ENCODE measurements at regions not wholly inside any gene's neighbourhood (a gene's known extent, or its start where the extent isn't known, plus 50 kb on each side); places are given as distances from the start of the nearest gene placed in this dataset.

GRCh38 chr4:137000432-137000831, 531.9 kb downstream of the PCDH18 start:
- TF ChIP-seq, protein P1, sequence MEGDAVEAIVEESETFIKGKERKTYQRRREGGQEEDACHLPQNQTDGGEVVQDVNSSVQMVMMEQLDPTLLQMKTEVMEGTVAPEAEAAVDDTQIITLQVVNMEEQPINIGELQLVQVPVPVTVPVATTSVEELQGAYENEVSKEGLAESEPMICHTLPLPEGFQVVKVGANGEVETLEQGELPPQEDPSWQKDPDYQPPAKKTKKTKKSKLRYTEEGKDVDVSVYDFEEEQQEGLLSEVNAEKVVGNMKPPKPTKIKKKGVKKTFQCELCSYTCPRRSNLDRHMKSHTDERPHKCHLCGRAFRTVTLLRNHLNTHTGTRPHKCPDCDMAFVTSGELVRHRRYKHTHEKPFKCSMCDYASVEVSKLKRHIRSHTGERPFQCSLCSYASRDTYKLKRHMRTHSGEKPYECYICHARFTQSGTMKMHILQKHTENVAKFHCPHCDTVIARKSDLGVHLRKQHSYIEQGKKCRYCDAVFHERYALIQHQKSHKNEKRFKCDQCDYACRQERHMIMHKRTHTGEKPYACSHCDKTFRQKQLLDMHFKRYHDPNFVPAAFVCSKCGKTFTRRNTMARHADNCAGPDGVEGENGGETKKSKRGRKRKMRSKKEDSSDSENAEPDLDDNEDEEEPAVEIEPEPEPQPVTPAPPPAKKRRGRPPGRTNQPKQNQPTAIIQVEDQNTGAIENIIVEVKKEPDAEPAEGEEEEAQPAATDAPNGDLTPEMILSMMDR (IDR thresholded peaks at IDR 0.05): no peak

DNA sequence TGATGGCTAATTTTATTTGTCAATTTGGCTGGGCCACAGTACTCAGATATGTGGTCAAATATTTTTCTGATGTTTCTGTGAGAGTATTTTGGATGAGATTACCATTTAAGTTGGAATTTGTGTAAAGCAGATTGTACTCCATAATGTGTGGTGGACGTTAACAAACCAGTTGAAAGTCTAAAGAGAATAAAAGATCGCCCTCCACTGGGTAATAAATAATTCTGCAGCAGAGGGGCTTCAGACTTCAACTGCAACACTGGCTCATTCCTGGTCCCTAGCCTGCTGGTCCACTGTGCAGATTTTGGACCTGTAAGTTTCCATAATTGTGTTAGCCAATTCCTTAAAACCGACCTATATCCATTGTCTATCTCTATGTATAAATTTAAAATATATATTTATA, 540.3 kb downstream of the PCDH18 start:
- TF ChIP-seq, protein P1 (IDR thresholded peaks at IDR 0.05): no peak

DNA sequence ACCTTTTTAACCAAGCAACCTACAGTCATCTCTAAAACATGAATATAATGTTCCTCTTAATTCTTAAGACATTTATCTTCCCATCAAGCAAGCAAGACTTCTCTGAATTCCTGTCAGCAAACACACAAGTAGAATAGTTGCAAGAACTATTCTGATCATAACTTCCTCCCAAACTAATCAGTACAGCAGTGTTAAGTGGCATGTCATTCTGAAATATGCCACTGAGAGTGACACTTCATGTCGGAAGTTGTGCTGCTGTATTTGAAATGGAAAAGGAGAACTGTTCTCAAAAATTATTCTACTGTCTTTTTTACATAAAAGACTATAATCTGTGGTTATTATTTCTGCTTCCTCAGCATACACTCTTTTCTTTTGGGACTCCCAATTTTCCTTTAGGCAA, 546.6 kb downstream of the PCDH18 start:
- TF ChIP-seq, protein P1 (IDR thresholded peaks at IDR 0.05): no peak

- TF ChIP-seq, protein P1 (IDR thresholded peaks at IDR 0.05): no peak
Observed at GRCh38 chr4:136967069-136967468, 565.2 kb downstream of the PCDH18 start.

- TF ChIP-seq, protein P1 (IDR thresholded peaks at IDR 0.05): no peak
Observed at GRCh38 chr4:136965478-136965877, 566.8 kb downstream of the PCDH18 start.

- TF ChIP-seq, protein P1 (IDR thresholded peaks at IDR 0.05): no peak
Observed at GRCh38 chr4:136962868-136963267, 569.4 kb downstream of the PCDH18 start.

GRCh38 chr4:136946307-136946907, 585.9 kb downstream of the PCDH18 start:
- TF ChIP-seq, protein P1 (IDR thresholded peaks at IDR 0.05): no peak

DNA sequence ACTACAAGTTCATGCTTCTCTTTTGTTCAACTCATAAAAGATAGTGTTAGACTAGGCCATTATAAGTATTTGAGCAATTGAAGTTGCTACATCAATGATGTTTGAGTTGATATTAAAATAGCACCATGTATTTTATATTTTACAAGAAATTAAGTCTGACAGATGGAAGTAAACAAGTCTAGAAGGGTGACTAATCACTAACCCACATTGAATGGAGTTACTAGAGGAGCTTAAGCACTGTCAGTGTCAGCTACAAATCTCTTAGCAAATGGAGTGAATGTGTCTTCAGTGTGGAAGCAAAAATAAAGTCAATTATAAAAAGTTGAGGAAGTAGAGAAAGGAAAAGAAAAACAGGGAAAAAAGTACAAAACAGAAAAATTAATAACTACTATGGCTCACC, 592.5 kb downstream of the PCDH18 start:
- TF ChIP-seq, protein P1 (IDR thresholded peaks at IDR 0.05): no peak

All from LNCAP (cell line).